MM.1S (cell line): ENCODE measurements at regions not wholly inside any gene's neighbourhood (a gene's known extent, or its start where the extent isn't known, plus 50 kb on each side); places are given as distances from the start of the nearest gene placed in this dataset.

Experiments used
- EZH2 ChIP-seq: fragments of 300-600 bp; sonication (generic); optimal IDR thresholded peaks from 2 replicates; pipeline ENCODE3; 2017; ENCODE audit warnings: low read depth, mild to moderate bottlenecking, antibody characterized with exemption, low read length, mixed read lengths
- TF ChIP-seq, protein P1 (sequence below): fragments of 300-600 bp; sonication (generic); IDR thresholded peaks from 2 replicates; pipeline ENCODE4 v1.5.1; 2016; ENCODE audit warnings: antibody characterized with exemption, low read length, mixed read lengths

- TF ChIP-seq, protein P1, sequence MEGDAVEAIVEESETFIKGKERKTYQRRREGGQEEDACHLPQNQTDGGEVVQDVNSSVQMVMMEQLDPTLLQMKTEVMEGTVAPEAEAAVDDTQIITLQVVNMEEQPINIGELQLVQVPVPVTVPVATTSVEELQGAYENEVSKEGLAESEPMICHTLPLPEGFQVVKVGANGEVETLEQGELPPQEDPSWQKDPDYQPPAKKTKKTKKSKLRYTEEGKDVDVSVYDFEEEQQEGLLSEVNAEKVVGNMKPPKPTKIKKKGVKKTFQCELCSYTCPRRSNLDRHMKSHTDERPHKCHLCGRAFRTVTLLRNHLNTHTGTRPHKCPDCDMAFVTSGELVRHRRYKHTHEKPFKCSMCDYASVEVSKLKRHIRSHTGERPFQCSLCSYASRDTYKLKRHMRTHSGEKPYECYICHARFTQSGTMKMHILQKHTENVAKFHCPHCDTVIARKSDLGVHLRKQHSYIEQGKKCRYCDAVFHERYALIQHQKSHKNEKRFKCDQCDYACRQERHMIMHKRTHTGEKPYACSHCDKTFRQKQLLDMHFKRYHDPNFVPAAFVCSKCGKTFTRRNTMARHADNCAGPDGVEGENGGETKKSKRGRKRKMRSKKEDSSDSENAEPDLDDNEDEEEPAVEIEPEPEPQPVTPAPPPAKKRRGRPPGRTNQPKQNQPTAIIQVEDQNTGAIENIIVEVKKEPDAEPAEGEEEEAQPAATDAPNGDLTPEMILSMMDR = no peak
- no peak for TF ChIP-seq EZH2
Observed at GRCh38 chr16:27687605-27688004, 137.7 kb downstream of the KATNIP start.
